ENCODE measurements at regions not wholly inside any gene's neighbourhood (a gene's known extent, or its start where the extent isn't known, plus 50 kb on each side); places are given as distances from the start of the nearest gene placed in this dataset.

- no peak for TF ChIP-seq HOMEZ (CRISPR knock-in tag; IDR thresholded peaks at IDR 0.05; ENCODE audit: low read depth)
- no peak for TF ChIP-seq ZFP36L2 (CRISPR knock-in tag; IDR thresholded peaks at IDR 0.05)
Measured at GRCh38 chr4:38537666-38538065, 126.3 kb upstream of the KLF3 start (continued).

GRCh38 chr4:38538517-38538916 lies 125.5 kb upstream of the KLF3 start:
- no peaks in the 10 kb centered on the region for H4K20me1 ChIP-seq (ENCODE audit: insufficient read depth, low read length)
- no peak overlapping the region for H2AFZ ChIP-seq (ENCODE audit: low read length)
- no peaks in the 10 kb centered on the region for H3K36me3 ChIP-seq (replicated peaks in 1 of 2; ENCODE audit: control insufficient read depth in 1 of 2, insufficient read depth in 2 of 2, low read length in 2 of 2)
- intact Hi-C loops (cut with micrococcal nuclease; ENCODE audit: unreplicated experiment) (no loop called here), in situ Hi-C loops (cut with HindIII; ENCODE audit: extremely low pct_ligation_motif_present, low pct_unique_long_range_greater_than_20kb) (no loop called here)
- no TSS peak for BruUV-seq (replicated peaks)
- no peak overlapping the region for H3K9ac ChIP-seq (ENCODE audit: insufficient read depth, low read depth, low read length)
- H3K27ac ChIP-seq (ENCODE audit: extremely low read length, insufficient read depth, low read length), result no peak overlapping the region
- ChIA-PET CTCF (ENCODE audit: low intra/inter-chr PET ratio, low total read pairs) (no interaction called here), POLR2A (no interaction called here)
- peaks cover 9% of the 10 kb centered on the region; the same call in 1 of the 2 replicates for H3K4me1 ChIP-seq (ENCODE audit: insufficient read depth, low read length)
- FAIRE-seq (no peak), DNase-seq (ENCODE audit: low spot score) (no peak), ATAC-seq (no peak)
- H3K4me2 ChIP-seq (ENCODE audit: low read depth, low read length), result no peak overlapping the region
- no peaks in the 10 kb centered on the region for H3K79me2 ChIP-seq (ENCODE audit: insufficient read depth, low read length)
- H3K27me3 ChIP-seq (ENCODE audit: control insufficient read depth in 1 of 2, insufficient read depth in 2 of 2, low read length in 2 of 2), result no peaks in the 10 kb centered on the region; a peak in 1 of 5 replicates
- no peaks in the 10 kb centered on the region for H3K9me3 ChIP-seq (ENCODE audit: low read length)
- no peak overlapping the region for H3K4me3 ChIP-seq (replicated peaks in 1 of 3; ENCODE audit: insufficient read depth in 1 of 3, low read depth in 2 of 3, low read length in 3 of 3)
- 81% methylated on average over 2 of the region's 2 CpGs for WGBS (ENCODE audit: low lambda C conversion rate)
- no peak for TF ChIP-seq IKZF1 (IDR thresholded peaks at IDR 0.05)
- no peak for TF ChIP-seq CTCF (CRISPR knock-in tag; IDR thresholded peaks at IDR 0.05)
- no peak for TF ChIP-seq KLF9 (CRISPR knock-in tag; IDR thresholded peaks at IDR 0.05; ENCODE audit: low read depth)
- TF ChIP-seq ZNF597 (CRISPR knock-in tag; IDR thresholded peaks at IDR 0.05), result no peak
- TF ChIP-seq ZNF709 (CRISPR knock-in tag; IDR thresholded peaks at IDR 0.05), result no peak
- TF ChIP-seq KIAA2018 (CRISPR knock-in tag; IDR thresholded peaks at IDR 0.05; ENCODE audit: borderline replicate concordance), result no peak
- TF ChIP-seq AGO1 (IDR thresholded peaks at IDR 0.05; ENCODE audit: low read depth, low read length, poor library complexity, severe bottlenecking), result no peak
- no peak for TF ChIP-seq SALL2 (CRISPR knock-in tag; IDR thresholded peaks at IDR 0.05)
- TF ChIP-seq STAT5B (CRISPR knock-in tag; IDR thresholded peaks at IDR 0.05), result no peak
